A673 (cell line): ENCODE measurements at regions not wholly inside any gene's neighbourhood (a gene's known extent, or its start where the extent isn't known, plus 50 kb on each side); places are given as distances from the start of the nearest gene placed in this dataset.

Experiments
- BruUV-seq: library from RNA; stranded (reverse); fragments of 400-500 nt; replicated peaks from 2 replicates; lab custom pipeline; 2021; lab: Mats Ljungman, UMichigan
- CTCF ChIA-PET: fragments of 300-600 bp; sonication (Branson Sonifier 250); formaldehyde crosslinking; loops from one replicate; lab custom pipeline; 2022; ENCODE audit warnings: antibody characterized with exemption; lab: Charles Lee
- POLR2A ChIA-PET: fragments of 300-600 bp; sonication (Branson Sonifier 250); formaldehyde crosslinking; loops from one replicate; lab custom pipeline; 2022; ENCODE audit warnings: antibody characterized with exemption; ENCODE audit not compliant: low non-redundant PET; lab: Charles Lee
- DNase-seq: peaks from one replicate; pipeline ENCODE4 v3.0.0-alpha.2; 2015; ENCODE audit warnings: low spot score
- H3K27ac ChIP-seq: fragments of 200-600 bp; sonication (generic); 2 replicates; pipeline ENCODE4 v1.5.1; 2016; ENCODE audit warnings: mixed run types, low read depth, mild to moderate bottlenecking, mixed read lengths, antibody characterized with exemption, low read length; ENCODE audit not compliant: poor library complexity, severe bottlenecking
- H3K27me3 ChIP-seq: fragments of 200-600 bp; sonication (generic); replicated peaks from 2 replicates; pipeline ENCODE4 v1.6.1; 2017; ENCODE audit warnings: mixed run types, low read depth, mild to moderate bottlenecking, mixed read lengths, antibody characterized with exemption, low read length; ENCODE audit not compliant: insufficient read depth, poor library complexity
- H3K36me3 ChIP-seq: fragments of 200-600 bp; sonication (generic); 2 replicates; pipeline ENCODE4 v1.6.1; 2016; ENCODE audit warnings: mixed run types, mild to moderate bottlenecking, mixed read lengths, antibody characterized with exemption, low read length; ENCODE audit not compliant: insufficient read depth, poor library complexity, severe bottlenecking
- H3K4me1 ChIP-seq: fragments of 200-600 bp; sonication (generic); 2 replicates; pipeline ENCODE4 v1.6.1; 2017; ENCODE audit warnings: mixed run types, mild to moderate bottlenecking, mixed read lengths, antibody characterized with exemption, low read length; ENCODE audit not compliant: insufficient read depth, poor library complexity, severe bottlenecking
- H3K4me3 ChIP-seq: fragments of 200-600 bp; sonication (generic); 2 replicates; pipeline ENCODE4 v1.5.1; 2016; ENCODE audit warnings: low read depth, mixed run types, mild to moderate bottlenecking, mixed read lengths, low read length; ENCODE audit not compliant: poor library complexity, severe bottlenecking
- H3K9me3 ChIP-seq: fragments of 200-600 bp; sonication (generic); 2 replicates; pipeline ENCODE4 v1.6.1; 2016; ENCODE audit warnings: mixed run types, low read depth, mild to moderate bottlenecking, mixed read lengths, antibody characterized with exemption, low read length; ENCODE audit not compliant: poor library complexity, severe bottlenecking
- CTCF ChIP-seq: fragments of 300-800, 200-600 bp; sonication (generic); conservative IDR thresholded peaks from 2 replicates; pipeline ENCODE4 v1.5.1; 2017; ENCODE audit warnings: low read depth, mild to moderate bottlenecking, antibody characterized with exemption, low read length, moderate library complexity, mixed read lengths
- EZH2 ChIP-seq: fragments of 200-600 bp; sonication (generic); IDR thresholded peaks from 2 replicates; pipeline ENCODE4 v1.6.1; 2017; ENCODE audit warnings: borderline replicate concordance, low read depth, mild to moderate bottlenecking, mixed read lengths, antibody characterized with exemption, low read length; ENCODE audit not compliant: poor library complexity, severe bottlenecking
- intact Hi-C: fragments of 100-400 bp; cut with micrococcal nuclease; formaldehyde crosslinking; loops from one replicate; pipeline ENCODE4 v1.10.0; 2022; ENCODE audit not compliant: unreplicated experiment

GRCh38 chr14:100422556-100423316 lies 99.6 kb downstream of the SLC25A47 start:
- no peak overlapping the region for H3K4me3 ChIP-seq
- intact Hi-C loops = no loop called here
- CTCF ChIA-PET = interaction anchor here (0.6 kb wide), 1 partner anchor 251 kb away, joined by 4 read pairs; no protein-coding TSS in a partner anchor
- H3K36me3 ChIP-seq = no peaks in the 10 kb centered on the region
- DNase-seq = peak; percentile 41
- POLR2A ChIA-PET = interaction anchor here (0.5 kb wide), 1 partner anchor 14 kb away, joined by 3 read pairs; no protein-coding TSS in a partner anchor
- BruUV-seq = no TSS peak
- H3K27ac ChIP-seq = no peak overlapping the region
- H3K4me1 ChIP-seq = peaks cover 28% of the 10 kb centered on the region
- no peaks in the 10 kb centered on the region for H3K27me3 ChIP-seq
- TF ChIP-seq CTCF (no peak), EZH2 (no peak)
- H3K9me3 ChIP-seq = no peaks in the 10 kb centered on the region

- POLR2A ChIA-PET = no interaction called here
- no peaks in the 10 kb centered on the region for H3K9me3 ChIP-seq
- H3K27me3 ChIP-seq = no peaks in the 10 kb centered on the region
- TF ChIP-seq CTCF (no peak), EZH2 (no peak)
- BruUV-seq = no TSS peak
- no peak overlapping the region for H3K27ac ChIP-seq
- peaks cover 28% of the 10 kb centered on the region for H3K4me1 ChIP-seq
- no peak overlapping the region for H3K4me3 ChIP-seq
- intact Hi-C loops = no loop called here
- H3K36me3 ChIP-seq = no peaks in the 10 kb centered on the region
- CTCF ChIA-PET = no interaction called here
- no peak for DNase-seq
These were observed 100.3 kb downstream of the SLC25A47 start for GRCh38 chr14:100423317-100424010.

- Histone ChIP-seq H3K4me3 (no peak overlapping the region), H3K27ac (no peak overlapping the region), H3K36me3 (no peaks in the 10 kb centered on the region), H3K4me1 (peaks cover 29% of the 10 kb centered on the region), H3K27me3 (no peaks in the 10 kb centered on the region), H3K9me3 (no peaks in the 10 kb centered on the region)
- CTCF ChIA-PET = no interaction called here
- TF ChIP-seq CTCF (no peak), EZH2 (no peak)
- POLR2A ChIA-PET = no interaction called here
- DNase-seq = no peak
- intact Hi-C loops = no loop called here
- no TSS peak for BruUV-seq
These were observed 101.6 kb downstream of the SLC25A47 start for GRCh38 chr14:100424504-100425428.
